Astrocyte (in vitro differentiated cells and primary cell): ENCODE measurements at regions not wholly inside any gene's neighbourhood (a gene's known extent, or its start where the extent isn't known, plus 50 kb on each side); places are given as distances from the start of the nearest gene placed in this dataset.

Source experiments
- EZH2 ChIP-seq: IDR thresholded peaks from 2 replicates; pipeline ENCODE4 v1.6.1; 2012; ENCODE audit warnings: mild to moderate bottlenecking, low read length, inconsistent platforms; ENCODE audit not compliant: insufficient read depth
- TF ChIP-seq, protein P1 (sequence below): IDR thresholded peaks from 2 replicates; pipeline ENCODE4 v1.5.1; 2011; ENCODE audit warnings: low read depth, mild to moderate bottlenecking, inconsistent platforms, low read length, moderate library complexity; ENCODE audit not compliant: insufficient read depth

DNA sequence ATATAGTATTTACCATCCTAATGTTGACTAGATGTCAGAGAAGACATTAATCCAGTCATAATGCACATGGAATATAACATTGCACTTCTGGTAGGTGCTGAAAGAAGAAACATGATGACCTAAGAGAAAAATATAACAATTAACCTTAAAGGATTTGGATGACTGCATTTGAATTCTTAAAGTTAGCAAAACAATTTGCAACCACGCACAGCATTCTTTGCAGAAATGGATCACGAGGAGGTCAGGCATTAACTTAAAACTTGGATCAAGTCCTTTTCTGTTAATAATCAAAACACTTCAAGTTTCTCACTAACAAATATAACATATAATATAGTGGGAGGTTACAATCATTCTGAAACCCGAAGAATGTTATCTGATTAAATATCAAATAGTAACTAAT, 525.0 kb upstream of the SLITRK6 start:
- TF ChIP-seq, protein P1, sequence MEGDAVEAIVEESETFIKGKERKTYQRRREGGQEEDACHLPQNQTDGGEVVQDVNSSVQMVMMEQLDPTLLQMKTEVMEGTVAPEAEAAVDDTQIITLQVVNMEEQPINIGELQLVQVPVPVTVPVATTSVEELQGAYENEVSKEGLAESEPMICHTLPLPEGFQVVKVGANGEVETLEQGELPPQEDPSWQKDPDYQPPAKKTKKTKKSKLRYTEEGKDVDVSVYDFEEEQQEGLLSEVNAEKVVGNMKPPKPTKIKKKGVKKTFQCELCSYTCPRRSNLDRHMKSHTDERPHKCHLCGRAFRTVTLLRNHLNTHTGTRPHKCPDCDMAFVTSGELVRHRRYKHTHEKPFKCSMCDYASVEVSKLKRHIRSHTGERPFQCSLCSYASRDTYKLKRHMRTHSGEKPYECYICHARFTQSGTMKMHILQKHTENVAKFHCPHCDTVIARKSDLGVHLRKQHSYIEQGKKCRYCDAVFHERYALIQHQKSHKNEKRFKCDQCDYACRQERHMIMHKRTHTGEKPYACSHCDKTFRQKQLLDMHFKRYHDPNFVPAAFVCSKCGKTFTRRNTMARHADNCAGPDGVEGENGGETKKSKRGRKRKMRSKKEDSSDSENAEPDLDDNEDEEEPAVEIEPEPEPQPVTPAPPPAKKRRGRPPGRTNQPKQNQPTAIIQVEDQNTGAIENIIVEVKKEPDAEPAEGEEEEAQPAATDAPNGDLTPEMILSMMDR, result no peak
- TF ChIP-seq EZH2, result no peak
